ENCODE measurements at regions not wholly inside any gene's neighbourhood (a gene's known extent, or its start where the extent isn't known, plus 50 kb on each side); places are given as distances from the start of the nearest gene placed in this dataset.

- TF ChIP-seq, protein P1, sequence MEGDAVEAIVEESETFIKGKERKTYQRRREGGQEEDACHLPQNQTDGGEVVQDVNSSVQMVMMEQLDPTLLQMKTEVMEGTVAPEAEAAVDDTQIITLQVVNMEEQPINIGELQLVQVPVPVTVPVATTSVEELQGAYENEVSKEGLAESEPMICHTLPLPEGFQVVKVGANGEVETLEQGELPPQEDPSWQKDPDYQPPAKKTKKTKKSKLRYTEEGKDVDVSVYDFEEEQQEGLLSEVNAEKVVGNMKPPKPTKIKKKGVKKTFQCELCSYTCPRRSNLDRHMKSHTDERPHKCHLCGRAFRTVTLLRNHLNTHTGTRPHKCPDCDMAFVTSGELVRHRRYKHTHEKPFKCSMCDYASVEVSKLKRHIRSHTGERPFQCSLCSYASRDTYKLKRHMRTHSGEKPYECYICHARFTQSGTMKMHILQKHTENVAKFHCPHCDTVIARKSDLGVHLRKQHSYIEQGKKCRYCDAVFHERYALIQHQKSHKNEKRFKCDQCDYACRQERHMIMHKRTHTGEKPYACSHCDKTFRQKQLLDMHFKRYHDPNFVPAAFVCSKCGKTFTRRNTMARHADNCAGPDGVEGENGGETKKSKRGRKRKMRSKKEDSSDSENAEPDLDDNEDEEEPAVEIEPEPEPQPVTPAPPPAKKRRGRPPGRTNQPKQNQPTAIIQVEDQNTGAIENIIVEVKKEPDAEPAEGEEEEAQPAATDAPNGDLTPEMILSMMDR (IDR thresholded peaks at IDR 0.05): no peak
These were observed 430.6 kb downstream of the BUD13 start for GRCh38 chr11:116342148-116342547.

- TF ChIP-seq, protein P1 (IDR thresholded peaks at IDR 0.05): no peak
These were observed 433.3 kb downstream of the BUD13 start for GRCh38 chr11:116339306-116340098.

DNA sequence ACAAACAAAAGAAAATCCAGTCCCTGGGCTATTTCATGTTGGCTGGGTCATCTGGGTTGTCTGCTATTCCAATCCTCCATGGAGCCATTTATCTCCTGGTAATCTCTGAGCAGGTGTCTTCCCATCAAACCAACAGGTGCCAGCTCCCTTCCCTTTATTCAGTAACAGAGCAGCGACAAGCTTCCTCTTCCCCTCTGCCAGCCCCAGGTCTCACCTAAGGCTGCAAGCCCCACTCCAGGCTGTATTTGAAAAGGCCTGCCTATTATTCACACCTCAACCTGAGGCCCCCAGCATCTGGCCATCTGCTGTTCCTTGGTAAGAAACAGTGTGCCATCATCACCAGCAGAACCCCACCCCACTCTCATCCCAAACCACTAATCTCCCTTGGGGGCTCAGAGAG lies 436.2 kb downstream of the BUD13 start:
- TF ChIP-seq, protein P1 (IDR thresholded peaks at IDR 0.05): no peak

- TF ChIP-seq, protein P1 (IDR thresholded peaks at IDR 0.05): no peak
These were observed 436.9 kb downstream of the BUD13 start for GRCh38 chr11:116335891-116336290.

DNA sequence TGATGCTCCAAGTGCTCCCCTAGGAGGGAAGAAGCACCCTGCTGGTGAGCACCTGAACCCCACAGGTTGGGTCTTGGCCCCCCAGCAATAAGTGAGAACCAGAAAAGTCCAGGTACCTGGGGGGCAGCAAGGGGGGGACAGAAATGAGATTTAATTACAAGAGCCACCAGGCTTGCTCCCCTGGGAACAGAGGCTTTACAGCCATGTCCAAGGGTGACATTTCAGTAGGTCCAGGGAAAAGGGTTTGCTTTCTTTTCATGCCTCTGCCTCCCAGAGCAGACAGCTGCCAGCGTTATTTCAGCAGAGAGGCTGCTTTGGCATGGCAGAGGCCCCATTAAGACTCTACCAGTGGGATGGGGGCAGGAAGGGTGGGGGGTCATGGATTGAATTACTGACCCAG lies 437.7 kb downstream of the BUD13 start:
- TF ChIP-seq, protein P1 (IDR thresholded peaks at IDR 0.05): no peak

- TF ChIP-seq, protein P1 (IDR thresholded peaks at IDR 0.05): no peak
These were observed 438.2 kb downstream of the BUD13 start for GRCh38 chr11:116334596-116334995.

DNA sequence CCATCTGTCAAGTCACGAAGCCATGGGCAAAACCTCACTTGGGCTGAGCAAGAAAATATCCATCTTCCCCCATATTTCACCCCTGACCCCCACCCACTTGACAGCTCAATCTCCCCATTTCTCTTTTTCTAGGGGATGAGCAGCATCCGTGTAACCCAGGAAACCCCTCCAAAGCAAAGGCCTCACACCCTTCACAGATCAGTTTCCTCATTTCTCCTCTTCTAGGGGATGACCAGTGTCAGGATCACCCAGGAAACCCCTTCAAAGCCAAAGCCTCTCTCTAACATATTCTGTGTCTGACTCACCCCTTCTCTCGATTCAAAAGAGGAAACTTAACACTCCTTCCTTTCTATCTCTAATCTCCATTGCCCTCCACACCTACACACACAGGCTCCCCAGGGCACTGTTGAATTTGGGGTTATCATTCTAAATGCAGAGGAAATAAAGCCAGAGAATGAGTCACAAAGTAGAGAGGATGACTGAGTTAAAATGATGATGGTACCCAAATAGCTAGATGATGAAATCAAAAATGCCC lies 439.7 kb downstream of the BUD13 start:
- TF ChIP-seq, protein P1 (IDR thresholded peaks at IDR 0.05): no peak

Measured in LNCAP (cell line).